Endodermal cell (in vitro differentiated cells): ENCODE measurements at regions not wholly inside any gene's neighbourhood (a gene's known extent, or its start where the extent isn't known, plus 50 kb on each side); places are given as distances from the start of the nearest gene placed in this dataset.

Experiments used
- DNase-seq: peaks from one replicate; pipeline ENCODE4 v3.0.0-alpha.2; 2017
- H3K27ac ChIP-seq: 2 replicates; pipeline ENCODE4 v1.5.1; 2013; ENCODE audit warnings: mild to moderate bottlenecking, low read depth, low read length, moderate library complexity
- H3K27me3 ChIP-seq: 2 replicates; pipeline ENCODE4 v1.6.1; 2013; ENCODE audit warnings: mild to moderate bottlenecking, low read length, moderate library complexity; ENCODE audit not compliant: insufficient read depth, control insufficient read depth, poor library complexity, severe bottlenecking
- H3K36me3 ChIP-seq: 2 replicates; pipeline ENCODE4 v1.7.0; 2013; ENCODE audit warnings: mild to moderate bottlenecking, low read length, moderate library complexity; ENCODE audit not compliant: control insufficient read depth, insufficient read depth
- H3K4me1 ChIP-seq: one replicate; pipeline ENCODE4 v1.7.0; 2013; ENCODE audit warnings: low read length; ENCODE audit not compliant: control insufficient read depth, insufficient read depth
- H3K4me3 ChIP-seq: 2 replicates; pipeline ENCODE4 v1.5.1; 2013; ENCODE audit warnings: mild to moderate bottlenecking, low read length, moderate library complexity
- H3K9ac ChIP-seq: 2 replicates; pipeline ENCODE4 v1.6.1; 2013; ENCODE audit warnings: mild to moderate bottlenecking, low read length, moderate library complexity; ENCODE audit not compliant: poor library complexity, severe bottlenecking; ENCODE audit errors: extremely low read depth
- H3K9me3 ChIP-seq: 2 replicates; pipeline ENCODE4 v1.6.1; 2013; ENCODE audit warnings: mild to moderate bottlenecking, low read length, moderate library complexity; ENCODE audit not compliant: control insufficient read depth
- H3K27ac Mint-ChIP-seq: 2 replicates; pipeline ENCODE4 v1.8.0; 2020; ENCODE audit warnings: mixed read lengths
- H3K27me3 Mint-ChIP-seq: 2 replicates; pipeline ENCODE4 v1.8.0; 2021; ENCODE audit warnings: mild to moderate bottlenecking, mixed read lengths; ENCODE audit not compliant: insufficient read depth
- H3K36me3 Mint-ChIP-seq: 2 replicates; pipeline ENCODE4 v1.8.0; 2020; ENCODE audit warnings: low read depth, mixed read lengths
- H3K4me1 Mint-ChIP-seq: 2 replicates; pipeline ENCODE4 v1.8.0; 2020; ENCODE audit warnings: mixed read lengths
- H3K4me3 Mint-ChIP-seq: 2 replicates; pipeline ENCODE4 v1.8.0; 2020; ENCODE audit warnings: mild to moderate bottlenecking, moderate library complexity, mixed read lengths
- H3K9me3 Mint-ChIP-seq: 2 replicates; pipeline ENCODE4 v1.8.0; 2020; ENCODE audit warnings: mild to moderate bottlenecking, mixed read lengths
- CTCF ChIP-seq: fragments of 200-600 bp; sonication (generic); conservative IDR thresholded peaks from 2 replicates; pipeline ENCODE4 v1.5.0; 2021; ENCODE audit warnings: antibody characterized with exemption, mild to moderate bottlenecking
- WGBS, 2 experiments: methylation state at CpG; one replicate each; pipeline versions ENCODE4 v1.1.5 to v1.1.7; 2013; ENCODE audit warnings: missing lambda C conversion rate in 2 of 2, mixed read lengths in 1 of 2; ENCODE audit not compliant: insufficient coverage in 1 of 2, insufficient read length in 1 of 2; 5-methylcytosine and 5-hydroxymethylcytosine counted together

- 100% methylated on average over 2 to 3 of the region's 3 CpGs for WGBS, 2 experiments
Observed at GRCh38 chr2:221005338-221005737, 566.8 kb downstream of the EPHA4 start.

GRCh38 chr2:221006084-221006483 lies 566.0 kb downstream of the EPHA4 start:
- DNase-seq, result no peak
- H3K36me3 Mint-ChIP-seq, result no peaks in the 10 kb centered on the region
- no peaks in the 10 kb centered on the region for H3K27me3 ChIP-seq
- no peak overlapping the region for H3K9ac ChIP-seq
- no peak overlapping the region for H3K4me3 Mint-ChIP-seq
- no peaks in the 10 kb centered on the region for H3K9me3 Mint-ChIP-seq
- H3K27me3 Mint-ChIP-seq, result no peaks in the 10 kb centered on the region
- H3K4me3 ChIP-seq, result no peak overlapping the region
- H3K27ac Mint-ChIP-seq, result no peak overlapping the region
- no peaks in the 10 kb centered on the region for H3K36me3 ChIP-seq
- H3K4me1 ChIP-seq, result no peaks in the 10 kb centered on the region
- TF ChIP-seq CTCF, result no peak
- H3K4me1 Mint-ChIP-seq, result peaks cover 5% of the 10 kb centered on the region
- no peak overlapping the region for H3K27ac ChIP-seq
- H3K9me3 ChIP-seq, result no peaks in the 10 kb centered on the region

More at GRCh38 chr2:221005338-221005737, 566.8 kb downstream of the EPHA4 start:
- no peaks in the 10 kb centered on the region for H3K9me3 Mint-ChIP-seq
- no peak overlapping the region for H3K9ac ChIP-seq
- TF ChIP-seq CTCF, result no peak
- no peaks in the 10 kb centered on the region for H3K27me3 ChIP-seq
- no peak for DNase-seq
- H3K36me3 Mint-ChIP-seq, result no peaks in the 10 kb centered on the region
- H3K4me1 ChIP-seq, result no peaks in the 10 kb centered on the region
- H3K27me3 Mint-ChIP-seq, result no peaks in the 10 kb centered on the region
- H3K27ac Mint-ChIP-seq, result no peak overlapping the region
- peaks cover 7% of the 10 kb centered on the region for H3K4me1 Mint-ChIP-seq
- H3K36me3 ChIP-seq, result no peaks in the 10 kb centered on the region
- no peak overlapping the region for H3K4me3 Mint-ChIP-seq
- no peak overlapping the region for H3K27ac ChIP-seq
- no peak overlapping the region for H3K4me3 ChIP-seq
- H3K9me3 ChIP-seq, result no peaks in the 10 kb centered on the region

GRCh38 chr2:221016551-221016950 lies 555.6 kb downstream of the EPHA4 start:
- no peak overlapping the region for H3K9ac ChIP-seq
- Mint-ChIP-seq H3K4me1 (peaks cover 3% of the 10 kb centered on the region), H3K27me3 (no peaks in the 10 kb centered on the region), H3K9me3 (no peaks in the 10 kb centered on the region), H3K4me3 (no peak overlapping the region), H3K36me3 (no peaks in the 10 kb centered on the region), H3K27ac (no peak overlapping the region)
- DNase-seq, result no peak
- H3K27ac ChIP-seq, result no peak overlapping the region
- no peaks in the 10 kb centered on the region for H3K4me1 ChIP-seq
- no peaks in the 10 kb centered on the region for H3K9me3 ChIP-seq
- H3K4me3 ChIP-seq, result no peak overlapping the region
- H3K36me3 ChIP-seq, result no peaks in the 10 kb centered on the region
- WGBS, 2 experiments, result 89% methylated on average over 2 of the region's 2 CpGs; no CpG with 5 or more reads in 1 of the 2 experiments
- H3K27me3 ChIP-seq, result no peaks in the 10 kb centered on the region
- TF ChIP-seq CTCF, result no peak
